Adipocyte (in vitro differentiated cells): ENCODE measurements at regions not wholly inside any gene's neighbourhood (a gene's known extent, or its start where the extent isn't known, plus 50 kb on each side); places are given as distances from the start of the nearest gene placed in this dataset.

Experiments
- DNase-seq: peaks from one replicate; pipeline ENCODE4 v3.0.0-alpha.2; 2015; ENCODE audit warnings: low read depth
- H3K27me3 ChIP-seq: replicated peaks from 2 replicates; pipeline ENCODE4 v1.7.0; 2013; ENCODE audit warnings: mild to moderate bottlenecking, low read length, moderate library complexity; ENCODE audit not compliant: control insufficient read depth, insufficient read depth
- H3K36me3 ChIP-seq: 2 replicates; pipeline ENCODE4 v1.7.0; 2013; ENCODE audit warnings: low read length, mild to moderate bottlenecking, moderate library complexity; ENCODE audit not compliant: control insufficient read depth, insufficient read depth, severe bottlenecking
- H3K4me1 ChIP-seq: 2 replicates; pipeline ENCODE4 v1.7.0; 2013; ENCODE audit warnings: mild to moderate bottlenecking, low read length, moderate library complexity; ENCODE audit not compliant: control insufficient read depth, insufficient read depth
- H3K4me3 ChIP-seq: 2 replicates; pipeline ENCODE4 v1.7.0; 2013; ENCODE audit warnings: mild to moderate bottlenecking, low read length, moderate library complexity
- H3K9ac ChIP-seq: 2 replicates; pipeline ENCODE4 v1.7.0; 2013; ENCODE audit warnings: mild to moderate bottlenecking, low read length, moderate library complexity
- H3K9me3 ChIP-seq: 2 replicates; pipeline ENCODE4 v1.7.0; 2013; ENCODE audit warnings: mild to moderate bottlenecking, low read length, moderate library complexity; ENCODE audit not compliant: control insufficient read depth

GRCh38 chr22:49554296-49554625, 273.4 kb downstream of the BRD1 start:
- peaks cover 10% of the 10 kb centered on the region for H3K9me3 ChIP-seq

GRCh38 chr22:49553518-49554295, 274.0 kb downstream of the BRD1 start:
- DNase-seq: no peak
- H3K9ac ChIP-seq: no peak overlapping the region
- H3K4me3 ChIP-seq: no peak overlapping the region
- H3K4me1 ChIP-seq: no peaks in the 10 kb centered on the region
- H3K9me3 ChIP-seq: peaks cover 10% of the 10 kb centered on the region
- no peaks in the 10 kb centered on the region for H3K27me3 ChIP-seq
- no peaks in the 10 kb centered on the region for H3K36me3 ChIP-seq

More at GRCh38 chr22:49554296-49554625, 273.4 kb downstream of the BRD1 start:
- H3K9ac ChIP-seq: no peak overlapping the region
- no peaks in the 10 kb centered on the region for H3K4me1 ChIP-seq
- H3K27me3 ChIP-seq: no peaks in the 10 kb centered on the region
- H3K36me3 ChIP-seq: no peaks in the 10 kb centered on the region
- no peak for DNase-seq
- no peak overlapping the region for H3K4me3 ChIP-seq

- Histone ChIP-seq H3K36me3 (no peaks in the 10 kb centered on the region), H3K4me1 (no peaks in the 10 kb centered on the region), H3K9me3 (peaks cover 10% of the 10 kb centered on the region), H3K27me3 (no peaks in the 10 kb centered on the region), H3K9ac (no peak overlapping the region), H3K4me3 (no peak overlapping the region)
- DNase-seq: no peak
Observed at GRCh38 chr22:49553076-49553475, 274.6 kb downstream of the BRD1 start.

DNA sequence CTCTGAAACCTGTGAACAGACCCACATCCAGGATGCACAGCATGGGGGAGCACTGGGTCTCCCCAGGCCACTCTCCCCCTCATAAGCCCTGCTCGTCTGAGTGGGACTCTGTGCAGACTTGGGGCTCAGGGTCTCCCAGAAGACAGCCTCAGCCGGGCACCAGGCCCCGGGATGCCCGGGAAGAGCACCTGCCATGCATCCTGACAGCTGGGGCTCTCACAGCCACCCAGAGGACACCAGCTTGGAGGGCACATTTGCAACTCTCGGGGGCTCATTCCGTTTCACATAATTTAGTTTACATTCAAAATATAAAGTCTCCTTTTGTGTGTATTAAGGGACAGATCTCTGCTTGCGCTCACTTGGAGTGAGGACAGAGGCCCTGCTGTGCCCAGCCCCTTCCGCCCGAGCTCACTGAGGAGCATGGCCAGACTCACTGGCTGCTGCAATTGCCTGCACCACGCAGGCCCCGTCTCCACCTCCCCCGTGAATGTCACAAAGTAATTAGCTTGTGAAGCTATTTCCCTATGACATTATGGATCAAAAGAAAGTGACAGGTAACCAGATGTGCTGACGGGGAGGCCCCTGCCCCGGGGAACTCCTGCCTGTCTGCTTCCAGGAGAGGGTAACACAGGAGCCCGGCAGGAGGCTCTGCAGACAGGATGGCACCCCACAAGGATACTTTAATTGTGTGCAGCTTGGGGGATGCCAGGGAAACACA, 275.6 kb downstream of the BRD1 start:
- peaks cover 10% of the 10 kb centered on the region for H3K9me3 ChIP-seq
- no peak overlapping the region for H3K9ac ChIP-seq
- DNase-seq: no peak
- H3K4me1 ChIP-seq: no peaks in the 10 kb centered on the region
- H3K27me3 ChIP-seq: no peaks in the 10 kb centered on the region
- no peaks in the 10 kb centered on the region for H3K36me3 ChIP-seq
- no peak overlapping the region for H3K4me3 ChIP-seq

GRCh38 chr22:49551446-49551845, 276.2 kb downstream of the BRD1 start:
- Histone ChIP-seq H3K9ac (no peak overlapping the region), H3K4me3 (no peak overlapping the region)

DNA sequence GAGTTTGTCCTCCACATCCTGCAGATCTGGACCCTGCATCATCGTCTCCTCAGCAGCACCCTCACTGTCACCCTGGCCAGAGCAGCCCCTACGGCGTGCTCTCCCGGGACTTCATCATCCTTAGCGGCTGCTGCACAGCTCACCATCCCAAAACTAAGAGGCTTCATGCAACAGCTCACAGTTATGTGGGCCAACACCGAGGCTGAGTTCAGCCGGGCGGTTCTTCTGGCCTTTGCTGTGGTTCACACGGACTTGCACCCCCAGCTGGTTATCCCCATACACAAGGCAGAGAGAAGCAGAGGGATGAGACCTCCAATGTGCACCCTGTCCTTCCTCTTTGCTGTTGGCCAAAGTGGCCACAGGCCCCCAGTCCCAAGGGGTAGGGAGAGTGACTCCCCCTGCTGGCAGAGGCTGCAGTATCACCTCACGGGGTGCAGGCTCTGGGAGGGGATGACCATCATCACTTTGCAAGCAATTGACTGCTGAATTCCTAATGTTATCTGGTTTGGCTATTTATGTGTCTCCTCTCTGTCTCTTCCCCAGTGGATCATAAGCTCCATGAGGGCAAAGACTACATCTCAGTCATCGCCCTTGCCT, 276.8 kb downstream of the BRD1 start:
- no peaks in the 10 kb centered on the region for H3K27me3 ChIP-seq
- no peak for DNase-seq
- no peak overlapping the region for H3K4me3 ChIP-seq
- H3K4me1 ChIP-seq: no peaks in the 10 kb centered on the region
- H3K9me3 ChIP-seq: peaks cover 10% of the 10 kb centered on the region
- no peaks in the 10 kb centered on the region for H3K36me3 ChIP-seq
- H3K9ac ChIP-seq: no peak overlapping the region

More at GRCh38 chr22:49551446-49551845, 276.2 kb downstream of the BRD1 start:
- no peaks in the 10 kb centered on the region for H3K27me3 ChIP-seq
- H3K9me3 ChIP-seq: peaks cover 10% of the 10 kb centered on the region
- no peak for DNase-seq
- H3K4me1 ChIP-seq: no peaks in the 10 kb centered on the region
- H3K36me3 ChIP-seq: no peaks in the 10 kb centered on the region

- H3K9ac ChIP-seq: no peak overlapping the region
- no peaks in the 10 kb centered on the region for H3K4me1 ChIP-seq
- H3K36me3 ChIP-seq: no peaks in the 10 kb centered on the region
- no peak for DNase-seq
- no peaks in the 10 kb centered on the region for H3K27me3 ChIP-seq
- no peak overlapping the region for H3K4me3 ChIP-seq
- H3K9me3 ChIP-seq: peaks cover 10% of the 10 kb centered on the region
Observed at GRCh38 chr22:49550141-49550430, 277.6 kb downstream of the BRD1 start.

DNA sequence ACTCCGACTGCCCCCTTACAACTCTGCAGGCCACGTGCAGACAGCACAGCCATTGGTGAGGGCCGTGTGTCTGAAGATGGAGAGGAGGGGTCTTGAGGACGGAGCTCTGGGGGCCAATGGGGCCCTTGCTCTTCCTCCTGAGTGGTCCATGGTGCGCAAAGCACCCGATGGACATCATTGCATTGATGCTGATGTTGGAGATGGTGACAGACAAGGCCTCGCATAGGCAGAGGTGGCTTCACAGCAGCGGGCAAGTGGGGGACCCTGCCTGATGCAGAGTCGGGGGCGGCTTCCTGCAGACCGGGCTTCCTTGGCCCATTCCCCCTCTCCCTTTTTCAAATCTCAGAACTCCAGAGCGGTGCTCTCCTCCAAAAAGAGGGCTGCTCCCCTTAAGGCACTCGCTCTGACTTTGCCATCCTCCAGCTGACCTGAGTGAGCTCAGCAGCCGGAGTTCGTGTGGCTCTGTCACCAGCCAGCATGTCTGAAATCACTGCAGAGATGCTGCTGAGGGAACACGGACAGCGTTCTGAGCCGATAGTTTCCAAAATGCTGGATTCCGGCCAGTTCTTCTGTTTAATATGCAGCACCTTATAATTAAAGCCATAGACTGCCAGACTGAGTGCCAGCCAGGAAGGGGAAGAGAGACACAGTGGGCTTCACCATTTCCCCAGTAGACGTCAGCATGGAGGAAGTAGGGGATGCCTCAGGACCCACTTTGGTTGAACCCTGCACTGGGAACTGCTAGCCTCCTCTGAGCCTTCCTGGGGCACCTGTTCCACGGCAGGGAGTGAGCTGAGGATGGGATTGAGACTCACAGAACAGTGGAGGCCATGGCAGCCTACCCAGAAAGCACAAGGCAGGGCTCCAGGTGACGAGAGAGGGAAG, 278.2 kb downstream of the BRD1 start:
- Histone ChIP-seq H3K27me3 (no peaks in the 10 kb centered on the region), H3K4me3 (no peak overlapping the region), H3K36me3 (no peaks in the 10 kb centered on the region), H3K4me1 (no peaks in the 10 kb centered on the region), H3K9me3 (peaks cover 10% of the 10 kb centered on the region), H3K9ac (no peak overlapping the region)
- no peak for DNase-seq

DNA sequence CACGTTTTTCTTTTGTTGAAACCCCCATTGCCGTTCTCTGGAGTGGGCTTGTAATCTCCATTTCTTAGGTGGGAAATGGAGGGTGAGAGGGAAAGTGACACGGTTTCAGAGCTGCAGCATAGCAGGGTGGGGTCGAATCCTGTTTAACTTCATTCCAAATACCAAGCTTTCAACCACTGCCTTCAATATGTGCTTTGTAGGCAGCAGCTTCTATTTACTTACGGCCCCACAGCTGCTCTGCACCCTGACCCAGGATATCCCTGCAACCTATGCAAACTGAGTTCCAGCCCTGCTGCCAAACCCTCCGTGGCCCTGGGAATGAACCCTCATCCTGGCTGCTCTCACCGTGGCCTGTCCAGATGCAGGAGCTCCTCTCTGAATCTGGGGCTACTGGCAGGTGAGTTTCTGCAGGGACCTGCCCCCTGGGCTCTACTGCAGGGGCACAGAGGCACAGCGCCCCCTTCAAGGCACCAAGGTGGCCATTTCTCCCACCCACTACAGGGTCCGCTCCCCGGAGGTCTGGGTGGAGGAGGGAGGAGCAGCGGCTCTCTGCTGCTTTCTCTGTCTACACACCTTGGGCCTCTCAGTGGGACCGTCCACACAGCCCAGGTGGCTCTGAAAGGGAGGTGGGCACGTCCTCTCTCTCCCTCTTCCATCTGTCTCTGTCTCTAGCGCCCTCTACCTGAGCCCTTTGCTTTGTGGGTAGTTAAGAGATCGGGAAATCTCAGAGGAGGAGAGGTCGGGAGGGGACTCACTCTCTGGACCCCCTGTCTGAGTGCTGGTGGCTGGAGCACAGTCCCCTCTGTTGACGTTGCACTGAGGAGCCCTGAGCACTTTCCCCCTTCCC, 279.1 kb downstream of the BRD1 start:
- Histone ChIP-seq H3K27me3 (no peaks in the 10 kb centered on the region), H3K9ac (no peak overlapping the region), H3K4me3 (no peak overlapping the region), H3K36me3 (no peaks in the 10 kb centered on the region), H3K4me1 (no peaks in the 10 kb centered on the region), H3K9me3 (peaks cover 10% of the 10 kb centered on the region)
- no peak for DNase-seq

GRCh38 chr22:49547751-49548239, 279.9 kb downstream of the BRD1 start:
- no peaks in the 10 kb centered on the region for H3K27me3 ChIP-seq
- DNase-seq: no peak
- H3K9me3 ChIP-seq: peaks cover 10% of the 10 kb centered on the region
- no peaks in the 10 kb centered on the region for H3K4me1 ChIP-seq
- H3K9ac ChIP-seq: no peak overlapping the region
- no peaks in the 10 kb centered on the region for H3K36me3 ChIP-seq
- H3K4me3 ChIP-seq: no peak overlapping the region
